ENCODE measurements at regions not wholly inside any gene's neighbourhood (a gene's known extent, or its start where the extent isn't known, plus 50 kb on each side); places are given as distances from the start of the nearest gene placed in this dataset.

DNA sequence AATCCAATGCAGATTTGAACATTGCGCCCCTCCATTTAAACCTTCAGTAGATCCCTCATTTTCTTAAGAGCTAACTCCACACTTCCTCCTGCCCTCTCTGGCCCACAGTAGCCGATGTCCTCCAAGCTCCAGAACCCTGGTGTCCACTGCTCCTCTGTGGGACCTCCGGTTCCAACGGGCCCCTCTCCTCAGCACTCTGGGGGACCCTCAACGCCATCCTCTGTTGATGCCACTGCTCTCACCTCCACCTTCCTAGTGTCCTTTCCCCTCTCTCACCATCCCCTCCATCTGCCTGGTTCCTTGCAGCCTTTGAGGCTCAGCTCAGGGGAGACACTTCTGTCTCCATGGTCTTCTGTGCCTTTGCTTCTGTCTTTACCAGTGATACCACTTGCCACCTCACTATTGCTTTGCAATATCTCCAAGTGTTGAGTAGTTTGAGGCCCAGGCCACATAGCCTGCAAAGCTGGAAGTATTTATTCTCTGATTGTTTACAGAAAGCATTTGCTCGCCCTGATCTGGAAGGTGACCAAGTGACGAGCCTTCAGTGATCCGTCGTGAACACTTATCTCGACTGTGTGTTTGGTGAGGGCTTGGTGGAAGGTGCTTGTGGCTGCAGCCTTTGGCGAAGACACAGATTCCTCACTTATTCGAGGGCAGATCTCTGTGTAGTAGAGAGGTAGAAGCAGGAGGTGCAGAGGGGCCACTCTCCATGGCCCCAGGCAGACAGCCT is 104.8 kb upstream of the SHH start:
- TF ChIP-seq CTCF (IDR thresholded peaks at IDR 0.05; ENCODE audit: low read depth, low read length, poor library complexity, severe bottlenecking), result no peak
- TF ChIP-seq EZH2phosphoT487 (IDR thresholded peaks at IDR 0.05; ENCODE audit: borderline replicate concordance, low read length), result no peak

Data from DOHH2 (cell line).